ENCODE measurements at regions not wholly inside any gene's neighbourhood (a gene's known extent, or its start where the extent isn't known, plus 50 kb on each side); places are given as distances from the start of the nearest gene placed in this dataset.

DNA sequence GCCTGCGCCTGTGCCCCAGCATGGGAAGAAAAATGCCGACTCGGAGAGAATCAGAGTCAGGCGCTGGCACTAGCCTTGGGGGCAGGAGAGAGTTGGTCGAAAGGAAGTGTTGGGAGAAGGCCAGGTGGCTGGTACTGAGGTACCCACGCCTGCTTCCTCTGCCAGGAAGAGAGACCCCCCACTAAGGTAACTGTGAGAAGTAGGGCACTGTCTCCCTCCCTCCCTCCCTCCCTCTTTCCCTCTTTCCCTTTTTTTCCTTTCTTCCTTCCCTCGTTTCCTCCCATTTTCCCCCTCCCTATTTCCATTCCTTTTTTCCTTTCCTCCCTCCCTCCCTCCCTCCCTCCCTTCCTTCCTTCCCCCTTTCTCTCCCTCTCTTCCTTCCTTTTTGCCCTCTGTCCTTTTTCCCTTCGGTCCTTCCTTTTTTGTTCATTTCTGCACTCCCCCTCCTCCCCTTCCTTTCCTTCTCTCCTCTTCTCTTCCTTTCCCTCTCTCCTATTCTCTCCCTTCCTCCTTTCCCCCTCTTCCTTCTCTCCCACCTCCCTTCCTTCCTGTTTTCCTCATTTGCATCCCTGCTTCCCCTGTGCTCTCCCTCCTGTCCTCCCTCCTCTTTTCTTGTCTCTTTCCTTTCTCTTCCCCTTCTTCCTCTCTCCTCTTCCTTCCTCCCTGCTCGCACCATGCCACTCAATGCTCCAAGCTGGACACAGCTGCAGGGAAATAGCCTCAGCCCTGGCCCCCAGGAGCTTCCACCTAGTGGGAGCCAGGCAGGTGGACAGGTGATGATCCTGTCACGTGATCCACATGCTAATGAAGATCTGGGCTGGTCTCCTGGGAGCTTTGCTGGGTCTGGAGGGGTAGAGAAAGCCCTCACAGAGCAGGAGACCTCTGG is 148.0 kb downstream of the DHX35 start:
- DNase-seq (no peak), ATAC-seq (no peak)
- POLR2A ChIA-PET (ENCODE audit: unreplicated experiment) = no interaction called here
- H3F3A ChIP-seq (ENCODE audit: low read length, unreplicated experiment) = no peaks in the 10 kb centered on the region
- CTCF ChIA-PET = no interaction called here
- no peaks in the 10 kb centered on the region for H3K9me2 ChIP-seq (replicated peaks; ENCODE audit: low read length)
- no peak overlapping the region for H3K27ac ChIP-seq (ENCODE audit: low read length)
- H3K9ac ChIP-seq (ENCODE audit: low read length) = no peak overlapping the region
- H3K4me1 ChIP-seq (ENCODE audit: insufficient read depth, low read length) = 0 out of 2 replicates have a peak, but pooled peaks cover 6% of the 10 kb centered on the region
- H3K4me2 ChIP-seq (ENCODE audit: low read length) = no peak overlapping the region
- H3K27me3 ChIP-seq (ENCODE audit: low read length) = peaks cover 15% of the 10 kb centered on the region
- BruUV-seq (replicated peaks) = no TSS peak
- intact Hi-C loops (cut with micrococcal nuclease) = no loop called here
- H3K9me3 ChIP-seq (ENCODE audit: low read length) = no peaks in the 10 kb centered on the region
- TF ChIP-seq EZH2phosphoT487 (IDR thresholded peaks at IDR 0.05; ENCODE audit: borderline replicate concordance, low read length) (no peak), EZH2 (IDR thresholded peaks at IDR 0.05; ENCODE audit: low read length, unreplicated experiment) (no peak)
- TF ChIP-seq, protein P1, sequence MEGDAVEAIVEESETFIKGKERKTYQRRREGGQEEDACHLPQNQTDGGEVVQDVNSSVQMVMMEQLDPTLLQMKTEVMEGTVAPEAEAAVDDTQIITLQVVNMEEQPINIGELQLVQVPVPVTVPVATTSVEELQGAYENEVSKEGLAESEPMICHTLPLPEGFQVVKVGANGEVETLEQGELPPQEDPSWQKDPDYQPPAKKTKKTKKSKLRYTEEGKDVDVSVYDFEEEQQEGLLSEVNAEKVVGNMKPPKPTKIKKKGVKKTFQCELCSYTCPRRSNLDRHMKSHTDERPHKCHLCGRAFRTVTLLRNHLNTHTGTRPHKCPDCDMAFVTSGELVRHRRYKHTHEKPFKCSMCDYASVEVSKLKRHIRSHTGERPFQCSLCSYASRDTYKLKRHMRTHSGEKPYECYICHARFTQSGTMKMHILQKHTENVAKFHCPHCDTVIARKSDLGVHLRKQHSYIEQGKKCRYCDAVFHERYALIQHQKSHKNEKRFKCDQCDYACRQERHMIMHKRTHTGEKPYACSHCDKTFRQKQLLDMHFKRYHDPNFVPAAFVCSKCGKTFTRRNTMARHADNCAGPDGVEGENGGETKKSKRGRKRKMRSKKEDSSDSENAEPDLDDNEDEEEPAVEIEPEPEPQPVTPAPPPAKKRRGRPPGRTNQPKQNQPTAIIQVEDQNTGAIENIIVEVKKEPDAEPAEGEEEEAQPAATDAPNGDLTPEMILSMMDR (conservative IDR thresholded peaks at IDR 0.05; ENCODE audit: low read depth, low read length) = no peak
- H3K4me3 ChIP-seq (ENCODE audit: low read length) = no peak overlapping the region
- H3K79me2 ChIP-seq (ENCODE audit: low read length) = no peaks in the 10 kb centered on the region
- no peak overlapping the region for H2AFZ ChIP-seq (ENCODE audit: low read length)
- no peaks in the 10 kb centered on the region for H4K20me1 ChIP-seq (ENCODE audit: low read length)
- H3K36me3 ChIP-seq (ENCODE audit: low read depth, low read length) = no peaks in the 10 kb centered on the region

DNA sequence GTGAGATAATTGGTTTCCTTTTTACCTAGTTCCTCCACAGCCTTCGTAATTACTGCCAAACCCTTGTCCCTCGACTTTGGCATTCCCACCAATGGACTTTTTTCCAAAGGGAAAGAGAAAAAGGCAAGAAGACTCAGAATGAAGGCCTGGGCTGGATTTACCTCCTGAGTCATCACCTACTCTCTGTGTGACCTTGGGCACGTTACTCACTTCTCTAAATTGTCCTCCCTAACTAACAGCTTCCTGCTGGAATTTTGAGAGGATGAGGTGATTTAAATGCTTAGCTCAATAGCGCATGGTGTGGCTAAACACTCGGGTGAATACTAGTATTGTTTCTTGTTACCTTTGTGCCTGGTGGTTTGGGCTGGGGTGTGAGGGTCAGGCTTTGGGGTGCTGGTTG is 146.6 kb downstream of the DHX35 start:
- Histone ChIP-seq H3K9me2 (replicated peaks; ENCODE audit: low read length) (no peaks in the 10 kb centered on the region), H2AFZ (ENCODE audit: low read length) (no peak overlapping the region), H3F3A (ENCODE audit: low read length, unreplicated experiment) (no peaks in the 10 kb centered on the region), H3K4me3 (ENCODE audit: low read length) (no peak overlapping the region), H3K4me2 (ENCODE audit: low read length) (no peak overlapping the region), H3K79me2 (ENCODE audit: low read length) (no peaks in the 10 kb centered on the region), H3K9ac (ENCODE audit: low read length) (no peak overlapping the region), H3K4me1 (ENCODE audit: insufficient read depth, low read length) (0 out of 2 replicates have a peak, but pooled peaks cover 6% of the 10 kb centered on the region), H4K20me1 (ENCODE audit: low read length) (no peaks in the 10 kb centered on the region), H3K27ac (ENCODE audit: low read length) (no peak overlapping the region), H3K36me3 (ENCODE audit: low read depth, low read length) (no peaks in the 10 kb centered on the region), H3K27me3 (ENCODE audit: low read length) (peaks cover 15% of the 10 kb centered on the region), H3K9me3 (ENCODE audit: low read length) (no peaks in the 10 kb centered on the region)
- no peak for TF ChIP-seq EZH2 (IDR thresholded peaks at IDR 0.05; ENCODE audit: low read length, unreplicated experiment)
- TF ChIP-seq, protein P1 (conservative IDR thresholded peaks at IDR 0.05; ENCODE audit: low read depth, low read length) = no peak
- TF ChIP-seq EZH2phosphoT487 (IDR thresholded peaks at IDR 0.05; ENCODE audit: borderline replicate concordance, low read length) = no peak
- no TSS peak for BruUV-seq (replicated peaks)
- intact Hi-C loops (cut with micrococcal nuclease) = no loop called here
- POLR2A ChIA-PET (ENCODE audit: unreplicated experiment) = no interaction called here
- DNase-seq = peak; percentile 41
- peak; percentile 18; the same call in 1 of the 2 replicates for ATAC-seq
- CTCF ChIA-PET = interaction anchor here (0.7 to 1.2 kb wide), 2 partner anchors 28 to 805 kb away, joined by 3 read pairs; partner anchors contain the start of gene BPI

DNA sequence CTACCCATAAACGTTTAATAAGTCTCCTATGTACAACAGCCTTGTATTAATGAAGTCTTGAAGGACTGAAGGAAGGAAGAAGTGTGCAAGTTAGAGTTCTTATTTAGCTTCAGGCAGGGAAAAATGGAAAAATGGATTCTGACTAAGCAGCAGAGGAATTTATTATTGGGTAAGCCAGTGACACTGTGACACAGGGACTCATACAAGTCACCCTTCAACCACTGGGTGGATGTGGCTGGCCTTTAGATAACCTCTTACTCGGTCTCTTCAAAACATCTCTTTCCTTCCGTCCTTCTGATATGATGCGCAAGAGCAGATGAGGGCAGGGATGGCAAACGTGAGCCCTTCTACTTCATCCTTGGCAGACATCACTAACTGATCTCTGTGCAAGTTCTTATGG is 145.6 kb downstream of the DHX35 start:
- CTCF ChIA-PET = no interaction called here
- Histone ChIP-seq H3K9ac (ENCODE audit: low read length) (no peak overlapping the region), H2AFZ (ENCODE audit: low read length) (no peak overlapping the region), H3K4me1 (ENCODE audit: insufficient read depth, low read length) (0 out of 2 replicates have a peak, but pooled peaks cover 6% of the 10 kb centered on the region), H3K79me2 (ENCODE audit: low read length) (no peaks in the 10 kb centered on the region), H3K36me3 (ENCODE audit: low read depth, low read length) (no peaks in the 10 kb centered on the region), H3K4me3 (ENCODE audit: low read length) (no peak overlapping the region), H4K20me1 (ENCODE audit: low read length) (no peaks in the 10 kb centered on the region), H3K4me2 (ENCODE audit: low read length) (no peak overlapping the region), H3K27me3 (ENCODE audit: low read length) (peaks cover 15% of the 10 kb centered on the region), H3K9me3 (ENCODE audit: low read length) (no peaks in the 10 kb centered on the region), H3K9me2 (replicated peaks; ENCODE audit: low read length) (no peaks in the 10 kb centered on the region), H3K27ac (ENCODE audit: low read length) (no peak overlapping the region), H3F3A (ENCODE audit: low read length, unreplicated experiment) (no peaks in the 10 kb centered on the region)
- no TSS peak for BruUV-seq (replicated peaks)
- intact Hi-C loops (cut with micrococcal nuclease) = no loop called here
- ATAC-seq (no peak), DNase-seq (peak; percentile 29)
- POLR2A ChIA-PET (ENCODE audit: unreplicated experiment) = no interaction called here
- TF ChIP-seq EZH2phosphoT487 (IDR thresholded peaks at IDR 0.05; ENCODE audit: borderline replicate concordance, low read length) (no peak), EZH2 (IDR thresholded peaks at IDR 0.05; ENCODE audit: low read length, unreplicated experiment) (no peak)
- TF ChIP-seq, protein P1 (conservative IDR thresholded peaks at IDR 0.05; ENCODE audit: low read depth, low read length) = no peak
